GM12865 (cell line): ENCODE measurements at regions not wholly inside any gene's neighbourhood (a gene's known extent, or its start where the extent isn't known, plus 50 kb on each side); places are given as distances from the start of the nearest gene placed in this dataset.

Experiments
- DNase-seq: peaks from one replicate; pipeline ENCODE4 v3.0.0; 2010; ENCODE audit warnings: low read depth
- H3K4me3 ChIP-seq: 2 replicates; pipeline ENCODE4 v1.5.1; 2011; ENCODE audit warnings: mild to moderate bottlenecking, low read depth, low read length, control low read depth
- CTCF ChIP-seq: IDR thresholded peaks from 2 replicates; pipeline ENCODE4 v1.5.1; 2011; ENCODE audit warnings: low read length, control low read depth, low read depth, inconsistent platforms; ENCODE audit not compliant: insufficient read depth; ENCODE audit errors: missing control alignments

- no peak for TF ChIP-seq CTCF
- no peak for DNase-seq
These were observed 297.1 kb upstream of the KIF2B start for GRCh38 chr17:53525590-53525989.

GRCh38 chr17:53516636-53517035 lies 306.1 kb upstream of the KIF2B start:
- TF ChIP-seq CTCF, result no peak
- no peak for DNase-seq
- no peak overlapping the region for H3K4me3 ChIP-seq

More at GRCh38 chr17:53525590-53525989, 297.1 kb upstream of the KIF2B start:
- no peak overlapping the region for H3K4me3 ChIP-seq

GRCh38 chr17:53499277-53499676 lies 323.4 kb upstream of the KIF2B start:
- DNase-seq, result no peak
- no peak for TF ChIP-seq CTCF
- no peak overlapping the region for H3K4me3 ChIP-seq

GRCh38 chr17:53496356-53496755 lies 326.4 kb upstream of the KIF2B start:
- H3K4me3 ChIP-seq, result no peak overlapping the region
- no peak for DNase-seq
- no peak for TF ChIP-seq CTCF

GRCh38 chr17:53492532-53492931 lies 330.2 kb upstream of the KIF2B start:
- no peak overlapping the region for H3K4me3 ChIP-seq
- no peak for DNase-seq
- TF ChIP-seq CTCF, result no peak

GRCh38 chr17:53490447-53490968 lies 332.2 kb upstream of the KIF2B start:
- no peak for TF ChIP-seq CTCF
- DNase-seq, result no peak

GRCh38 chr17:53483704-53484103 lies 339.0 kb upstream of the KIF2B start:
- DNase-seq, result no peak
- H3K4me3 ChIP-seq, result no peak overlapping the region
- no peak for TF ChIP-seq CTCF

More at GRCh38 chr17:53490447-53490968, 332.2 kb upstream of the KIF2B start:
- H3K4me3 ChIP-seq, result no peak overlapping the region
